Kidney (tissue), 13 donors: ENCODE measurements at regions not wholly inside any gene's neighbourhood (a gene's known extent, or its start where the extent isn't known, plus 50 kb on each side); places are given as distances from the start of the nearest gene placed in this dataset.

Source experiments
- DNase-seq, 5 donors: peaks; one replicate each; pipeline ENCODE4 v3.0.0-alpha.2; 2013 to 2020
- FAIRE-seq: peaks from 2 replicates; lab custom pipeline; 2012; peaks lifted over from hg19 to GRCh38; lab: Jason Lieb, UNC
- H3K27ac ChIP-seq, 2 donors: one replicate each; pipeline ENCODE4 v1.7.0; 2013; ENCODE audit warnings: low read depth in 2 of 2, low read length in 2 of 2, inconsistent platforms in 1 of 2
- H3K27me3 ChIP-seq: one replicate; pipeline ENCODE4 v1.7.1; 2013; ENCODE audit warnings: low read length, inconsistent platforms; ENCODE audit not compliant: control insufficient read depth, insufficient read depth
- H3K36me3 ChIP-seq, 3 donors: one replicate each; pipeline versions ENCODE4 v1.7.0 to v1.7.1; 2013; ENCODE audit warnings: low read length in 3 of 3, control low read depth in 1 of 3, inconsistent platforms in 1 of 3; ENCODE audit not compliant: insufficient read depth in 3 of 3, control insufficient read depth in 2 of 3
- H3K4me1 ChIP-seq, 3 donors: one replicate each; pipeline versions ENCODE4 v1.7.0 to v1.7.1; 2013; ENCODE audit warnings: low read length in 3 of 3, inconsistent platforms in 1 of 3, low read depth in 1 of 3; ENCODE audit not compliant: control insufficient read depth in 2 of 3, insufficient read depth in 2 of 3
- H3K4me3 ChIP-seq, 3 donors: one replicate each; pipeline versions ENCODE4 v1.7.0 to v1.8.1; 2013; ENCODE audit warnings: low read length in 3 of 3, control low read depth in 1 of 3, inconsistent platforms in 1 of 3
- H3K9ac ChIP-seq, 3 donors: one replicate each; pipeline versions ENCODE4 v1.7.0 to v1.7.1; 2013; ENCODE audit warnings: low read length in 3 of 3, control low read depth in 1 of 3, inconsistent platforms in 1 of 3
- H3K9me3 ChIP-seq, 3 donors: one replicate each; pipeline versions ENCODE4 v1.7.0 to v1.7.1; 2013; ENCODE audit warnings: low read length in 3 of 3, control low read depth in 1 of 3, inconsistent platforms in 1 of 3; ENCODE audit not compliant: control insufficient read depth in 2 of 3, insufficient read depth in 1 of 3
- CTCF ChIP-seq: IDR thresholded peaks from 3 replicates; pipeline ENCODE4 v1.5.1; 2012; ENCODE audit warnings: mild to moderate bottlenecking, moderate library complexity, borderline replicate concordance; ENCODE audit not compliant: insufficient read depth; ENCODE audit errors: extremely low read depth
- intact Hi-C: fragments of 100-400 bp; cut with DNase I; formaldehyde crosslinking; loops from one replicate; pipeline ENCODE4 v1.11.1; 2022
- donor health status: control.
- donor health status: control.
- donor health status: control.
- donor health status: control.
- donor health status: control.
- donor health status: DM: yes; HTN: yes; CAD: no.
- donor health status: Normal renal cell carcinoma (clear cell type).

GRCh38 chr12:67420506-67420905, 151.3 kb downstream of the CAND1 start:
- Histone ChIP-seq H3K9ac (no peak overlapping the region), H3K4me1 (no peaks in the 10 kb centered on the region), H3K36me3 (no peaks in the 10 kb centered on the region), H3K27me3 (no peaks in the 10 kb centered on the region), H3K9me3 (no peaks in the 10 kb centered on the region), H3K27ac (no peak overlapping the region), H3K4me3 (no peak overlapping the region)
- no peak for DNase-seq
- no peak for TF ChIP-seq CTCF
- intact Hi-C loops: no loop called here
- FAIRE-seq: no peak

DNA sequence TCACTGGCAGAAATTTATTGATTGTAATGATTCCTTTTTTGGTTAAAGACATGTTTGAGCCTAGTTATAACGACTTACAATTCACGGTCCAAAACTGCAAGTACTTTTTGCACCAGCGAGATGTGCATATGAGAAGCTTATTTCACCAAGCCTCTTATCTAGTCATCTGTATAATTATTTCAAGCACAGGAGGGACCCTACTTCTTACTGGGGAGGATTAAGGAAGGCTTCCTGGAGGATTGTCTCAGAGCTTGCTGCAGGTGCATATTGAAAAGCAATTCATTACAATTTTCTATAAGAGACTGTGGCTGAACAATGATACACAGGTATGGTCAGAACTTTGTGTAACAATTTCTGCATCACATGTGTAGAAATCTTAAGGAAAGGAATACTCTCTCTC, 152.9 kb downstream of the CAND1 start:
- Histone ChIP-seq H3K27me3 (no peaks in the 10 kb centered on the region), H3K4me1 (peaks cover 0 to 5% (median 0%) of the 10 kb centered on the region in 3 donors), H3K4me3 (no peak overlapping the region), H3K36me3 (no peaks in the 10 kb centered on the region), H3K27ac (no peak overlapping the region), H3K9me3 (no peaks in the 10 kb centered on the region), H3K9ac (no peak overlapping the region)
- no peak for FAIRE-seq
- intact Hi-C loops: no loop called here
- DNase-seq: no peak
- no peak for TF ChIP-seq CTCF

GRCh38 chr12:67424784-67425183, 155.6 kb downstream of the CAND1 start:
- TF ChIP-seq CTCF: no peak
- Histone ChIP-seq H3K27me3 (no peaks in the 10 kb centered on the region), H3K27ac (no peak overlapping the region), H3K9me3 (no peaks in the 10 kb centered on the region), H3K36me3 (no peaks in the 10 kb centered on the region), H3K9ac (no peak overlapping the region), H3K4me3 (no peak overlapping the region), H3K4me1 (peaks cover 0 to 5% (median 0%) of the 10 kb centered on the region in 3 donors)
- DNase-seq (no peak), FAIRE-seq (no peak)
- intact Hi-C loops: no loop called here

DNA sequence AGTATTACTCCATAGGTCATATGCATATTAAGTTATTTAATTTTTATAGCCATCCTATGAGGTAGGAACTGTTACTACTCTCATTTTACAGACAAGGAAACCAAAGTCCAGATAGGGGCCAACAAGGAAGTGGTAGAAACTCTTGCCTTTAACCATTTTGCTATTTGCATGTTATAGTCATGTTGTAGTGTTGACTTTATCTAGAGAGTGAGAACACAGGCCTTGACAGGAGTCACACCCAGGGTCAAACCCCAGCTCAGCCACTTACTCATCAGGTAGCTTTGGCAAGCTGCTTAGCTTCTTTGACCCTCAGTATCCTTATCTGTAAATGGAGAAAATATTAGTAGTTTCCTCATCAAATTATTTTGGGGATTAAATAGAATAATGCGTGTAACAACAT, 156.2 kb downstream of the CAND1 start:
- FAIRE-seq (no peak), DNase-seq (no peak)
- Histone ChIP-seq H3K4me1 (peaks cover 0 to 8% (median 0%) of the 10 kb centered on the region in 3 donors), H3K27ac (no peak overlapping the region), H3K9me3 (no peaks in the 10 kb centered on the region), H3K9ac (no peak overlapping the region), H3K36me3 (no peaks in the 10 kb centered on the region), H3K27me3 (no peaks in the 10 kb centered on the region), H3K4me3 (no peak overlapping the region)
- intact Hi-C loops: no loop called here
- no peak for TF ChIP-seq CTCF
